Activated CD4-positive, alpha-beta memory T cell treated with anti-CD3 and anti-CD28 coated beads for 36 hours (primary cell): ENCODE measurements at regions not wholly inside any gene's neighbourhood (a gene's known extent, or its start where the extent isn't known, plus 50 kb on each side); places are given as distances from the start of the nearest gene placed in this dataset.

Experiments
- CTCF ChIA-PET: fragments of 350-600 bp; sonication (Branson Sonifier 250); formaldehyde crosslinking; loops from one replicate; lab custom pipeline; 2021; ENCODE audit warnings: antibody characterized with exemption, inconsistent platforms; lab: Charles Lee
- POLR2A ChIA-PET: fragments of 350-600 bp; sonication (Branson Sonifier 250); formaldehyde crosslinking; loops from one replicate; lab custom pipeline; 2021; ENCODE audit warnings: antibody characterized with exemption; lab: Charles Lee
- DNase-seq: peaks from one replicate; pipeline ENCODE4 v3.0.0-alpha.2; 2020
- H3K27ac Mint-ChIP-seq: one replicate; pipeline ENCODE4 v1.8.0; 2021; ENCODE audit warnings: mixed read lengths
- H3K27me3 Mint-ChIP-seq: one replicate; pipeline ENCODE4 v1.8.0; 2021; ENCODE audit warnings: mixed read lengths
- H3K36me3 Mint-ChIP-seq: one replicate; pipeline ENCODE4 v1.8.0; 2021; ENCODE audit warnings: mixed read lengths
- H3K4me1 Mint-ChIP-seq: one replicate; pipeline ENCODE4 v1.8.0; 2021; ENCODE audit warnings: low read depth, mixed read lengths
- H3K4me3 Mint-ChIP-seq: one replicate; pipeline ENCODE4 v1.8.0; 2021; ENCODE audit warnings: mild to moderate bottlenecking, mixed read lengths
- H3K9me3 Mint-ChIP-seq: one replicate; pipeline ENCODE4 v1.8.0; 2021; ENCODE audit warnings: mixed read lengths
- intact Hi-C: fragments of 100-400 bp; cut with micrococcal nuclease; formaldehyde crosslinking; loops from one replicate; pipeline ENCODE4 v1.15.1; 2023

DNA sequence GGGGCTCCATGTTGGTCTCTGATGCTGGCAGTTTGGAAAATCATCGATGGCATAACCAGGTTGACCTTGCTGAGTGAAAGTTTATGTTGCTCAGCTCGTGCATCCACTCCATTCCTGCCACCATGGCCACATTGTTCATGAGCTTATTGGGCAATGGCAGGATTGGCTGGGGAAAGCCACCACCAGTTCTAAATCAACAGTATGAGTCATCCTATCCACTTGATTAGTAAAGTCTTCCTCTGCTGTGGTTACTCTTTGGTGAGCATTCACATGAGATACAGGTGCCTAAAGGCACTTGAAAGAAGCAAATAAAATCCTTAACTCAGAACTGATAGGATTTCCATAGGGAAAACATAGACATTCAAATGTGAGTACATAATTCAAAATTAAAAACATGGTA, 131.8 kb upstream of the FBN2 start:
- ChIA-PET POLR2A (no interaction called here), CTCF (no interaction called here)
- Mint-ChIP-seq H3K4me1 (no peaks in the 10 kb centered on the region), H3K4me3 (no peak overlapping the region), H3K27me3 (peaks cover 3% of the 10 kb centered on the region), H3K36me3 (no peaks in the 10 kb centered on the region), H3K9me3 (no peaks in the 10 kb centered on the region), H3K27ac (no peak overlapping the region)
- intact Hi-C loops = no loop called here
- DNase-seq = no peak

DNA sequence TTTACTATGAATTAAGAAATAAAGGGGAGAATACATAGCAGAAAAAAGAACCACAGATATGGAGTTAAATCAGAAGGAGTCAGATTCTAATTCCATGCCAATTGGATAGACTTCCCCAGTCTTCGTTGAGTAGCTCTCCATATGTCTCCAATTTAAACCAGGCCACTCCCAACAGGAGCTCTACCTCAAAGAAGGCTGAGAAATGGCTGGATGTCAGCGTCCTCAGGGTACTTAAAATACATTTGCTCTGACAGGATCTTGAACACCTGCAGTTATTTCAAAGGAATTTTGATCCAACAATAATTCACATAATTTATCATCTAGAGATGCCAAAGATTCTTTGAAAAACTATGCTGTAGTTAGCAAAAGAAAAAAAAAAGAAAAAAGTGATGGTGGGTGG, 133.9 kb upstream of the FBN2 start:
- no peak overlapping the region for H3K4me3 Mint-ChIP-seq
- H3K4me1 Mint-ChIP-seq = no peaks in the 10 kb centered on the region
- ChIA-PET CTCF (no interaction called here), POLR2A (no interaction called here)
- no peak for DNase-seq
- no peaks in the 10 kb centered on the region for H3K9me3 Mint-ChIP-seq
- intact Hi-C loops = no loop called here
- peaks cover 3% of the 10 kb centered on the region for H3K27me3 Mint-ChIP-seq
- no peak overlapping the region for H3K27ac Mint-ChIP-seq
- H3K36me3 Mint-ChIP-seq = no peaks in the 10 kb centered on the region

- POLR2A ChIA-PET = no interaction called here
- CTCF ChIA-PET = no interaction called here
- Mint-ChIP-seq H3K27me3 (peaks cover 3% of the 10 kb centered on the region), H3K9me3 (no peaks in the 10 kb centered on the region), H3K4me1 (no peaks in the 10 kb centered on the region), H3K36me3 (no peaks in the 10 kb centered on the region), H3K27ac (no peak overlapping the region), H3K4me3 (no peak overlapping the region)
- no peak for DNase-seq
- intact Hi-C loops = no loop called here
Observed at GRCh38 chr5:128673000-128673399, 135.0 kb upstream of the FBN2 start.

DNA sequence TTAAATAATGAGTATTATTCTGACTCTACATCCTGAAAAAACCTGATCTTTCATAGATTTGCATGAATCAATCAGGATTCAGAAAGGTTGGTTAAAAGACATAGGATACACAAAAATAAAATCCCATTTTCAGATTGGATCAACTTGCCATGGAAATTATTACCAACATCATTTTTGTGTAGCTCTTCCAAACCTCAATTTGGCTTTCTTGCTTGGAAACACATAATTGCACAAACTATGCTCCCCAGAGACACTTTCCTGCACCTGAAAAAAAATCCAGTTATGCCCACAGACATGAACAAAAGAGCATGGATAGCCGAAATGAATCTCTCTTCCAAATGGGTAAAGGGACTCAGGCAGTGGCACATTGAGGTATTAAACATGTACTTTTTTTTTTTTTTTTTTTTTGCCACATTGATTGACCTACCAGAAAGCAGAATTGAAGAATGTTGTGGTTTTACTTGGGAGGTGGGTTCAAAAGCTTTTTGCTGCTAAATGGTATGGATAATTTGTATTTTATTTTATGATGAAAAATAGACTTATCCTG, 135.4 kb upstream of the FBN2 start:
- H3K36me3 Mint-ChIP-seq = no peaks in the 10 kb centered on the region
- intact Hi-C loops = no loop called here
- no peaks in the 10 kb centered on the region for H3K9me3 Mint-ChIP-seq
- H3K4me1 Mint-ChIP-seq = no peaks in the 10 kb centered on the region
- H3K4me3 Mint-ChIP-seq = no peak overlapping the region
- DNase-seq = no peak
- CTCF ChIA-PET = interaction anchor here (1.8 kb wide), 1 partner anchor 461 kb away, joined by 6 read pairs; no protein-coding TSS in a partner anchor
- POLR2A ChIA-PET = no interaction called here
- peaks cover 3% of the 10 kb centered on the region for H3K27me3 Mint-ChIP-seq
- H3K27ac Mint-ChIP-seq = no peak overlapping the region

- POLR2A ChIA-PET = no interaction called here
- CTCF ChIA-PET = interaction anchor here (1.1 to 1.8 kb wide), 3 partner anchors 459 to 463 kb away, joined by 4 to 7 read pairs (median 6); no protein-coding TSS in a partner anchor
- no peak overlapping the region for H3K4me3 Mint-ChIP-seq
- no peaks in the 10 kb centered on the region for H3K4me1 Mint-ChIP-seq
- H3K27ac Mint-ChIP-seq = no peak overlapping the region
- H3K27me3 Mint-ChIP-seq = peaks cover 3% of the 10 kb centered on the region
- intact Hi-C loops = loop anchor here (2.0 kb wide), 1 partner anchor 1109 kb away; no protein-coding TSS in a partner anchor
- H3K9me3 Mint-ChIP-seq = no peaks in the 10 kb centered on the region
- DNase-seq = no peak
- no peaks in the 10 kb centered on the region for H3K36me3 Mint-ChIP-seq
Observed at GRCh38 chr5:128673970-128674369, 135.9 kb upstream of the FBN2 start.

GRCh38 chr5:128674837-128675446, 136.9 kb upstream of the FBN2 start:
- Mint-ChIP-seq H3K4me1 (no peaks in the 10 kb centered on the region), H3K9me3 (no peaks in the 10 kb centered on the region), H3K27me3 (peaks cover 3% of the 10 kb centered on the region), H3K36me3 (no peaks in the 10 kb centered on the region), H3K4me3 (no peak overlapping the region), H3K27ac (no peak overlapping the region)
- CTCF ChIA-PET = interaction anchor here (0.6 to 1.8 kb wide), 4 partner anchors 460 to 514 kb away, joined by 3 to 7 read pairs (median 5); no protein-coding TSS in a partner anchor
- DNase-seq = peak; percentile 53
- POLR2A ChIA-PET = interaction anchor here (0.7 kb wide), 1 partner anchor 1111 kb away, joined by 3 read pairs; no protein-coding TSS in a partner anchor
- intact Hi-C loops = loop anchor here (1.0 to 2.0 kb wide), 2 partner anchors 462 to 1110 kb away; no protein-coding TSS in a partner anchor

DNA sequence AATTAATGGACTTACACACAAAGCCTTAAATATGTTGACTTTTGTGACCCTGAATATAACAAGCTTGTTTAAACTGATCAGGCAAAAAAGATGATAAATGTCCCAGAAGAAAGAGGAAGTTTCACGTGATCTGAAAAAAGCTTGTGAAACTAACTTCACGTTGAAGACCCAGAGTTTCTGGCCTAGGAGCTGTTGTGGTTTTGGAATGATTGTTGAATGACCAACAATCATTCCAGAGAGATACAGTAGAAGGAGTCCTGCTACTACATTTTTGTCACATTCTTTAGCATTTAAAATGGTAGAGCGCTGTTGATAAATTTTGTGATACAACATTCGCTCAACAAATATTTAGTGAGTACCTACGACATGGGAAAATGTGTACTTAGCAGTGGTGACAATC, 143.1 kb upstream of the FBN2 start:
- POLR2A ChIA-PET = no interaction called here
- no peaks in the 10 kb centered on the region for H3K4me1 Mint-ChIP-seq

GRCh38 chr5:128681764-128682592, 143.9 kb upstream of the FBN2 start:
- no peak for DNase-seq
- H3K4me3 Mint-ChIP-seq = no peak overlapping the region
- no peaks in the 10 kb centered on the region for H3K9me3 Mint-ChIP-seq
- no peak overlapping the region for H3K27ac Mint-ChIP-seq
- H3K4me1 Mint-ChIP-seq = no peaks in the 10 kb centered on the region
- POLR2A ChIA-PET = no interaction called here
- CTCF ChIA-PET = no interaction called here
- H3K27me3 Mint-ChIP-seq = no peaks in the 10 kb centered on the region
- no peaks in the 10 kb centered on the region for H3K36me3 Mint-ChIP-seq
- intact Hi-C loops = no loop called here

More for the DNA sequence above, 143.1 kb upstream of the FBN2 start:
- Mint-ChIP-seq H3K9me3 (no peaks in the 10 kb centered on the region), H3K36me3 (no peaks in the 10 kb centered on the region), H3K27ac (no peak overlapping the region), H3K4me3 (no peak overlapping the region), H3K27me3 (no peaks in the 10 kb centered on the region)
- CTCF ChIA-PET = no interaction called here
- intact Hi-C loops = no loop called here
- no peak for DNase-seq

DNA sequence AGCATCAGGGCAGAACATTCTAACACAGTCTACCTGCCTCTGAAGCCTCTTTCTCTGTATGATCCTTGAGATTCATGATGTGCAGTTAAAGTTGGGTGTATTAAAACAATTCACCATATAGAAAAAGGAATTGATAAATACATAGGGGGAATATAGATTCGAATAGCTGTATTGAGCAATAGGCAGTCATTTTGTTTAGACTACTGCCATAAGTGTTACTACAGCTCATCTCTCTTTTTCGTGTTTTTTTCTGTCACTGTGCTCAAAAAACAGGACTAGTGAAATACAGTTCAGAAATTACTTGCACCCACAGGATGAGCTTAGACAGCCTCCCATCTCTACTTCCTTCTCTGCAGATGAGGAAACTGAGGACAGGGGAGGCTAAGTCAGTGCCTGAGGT, 144.6 kb upstream of the FBN2 start:
- CTCF ChIA-PET = no interaction called here
- DNase-seq = no peak

GRCh38 chr5:128684961-128685360, 146.9 kb upstream of the FBN2 start:
- DNase-seq = no peak
- H3K36me3 Mint-ChIP-seq = no peaks in the 10 kb centered on the region
- no peak overlapping the region for H3K27ac Mint-ChIP-seq
- H3K27me3 Mint-ChIP-seq = no peaks in the 10 kb centered on the region
- intact Hi-C loops = no loop called here
- CTCF ChIA-PET = interaction anchor here (0.6 kb wide), 1 partner anchor 9 kb away, joined by 3 read pairs; no protein-coding TSS in a partner anchor
- H3K4me1 Mint-ChIP-seq = no peaks in the 10 kb centered on the region
- no peak overlapping the region for H3K4me3 Mint-ChIP-seq
- H3K9me3 Mint-ChIP-seq = no peaks in the 10 kb centered on the region
- POLR2A ChIA-PET = no interaction called here

More for the DNA sequence above, 144.6 kb upstream of the FBN2 start:
- POLR2A ChIA-PET = no interaction called here
- Mint-ChIP-seq H3K27me3 (no peaks in the 10 kb centered on the region), H3K9me3 (no peaks in the 10 kb centered on the region), H3K36me3 (no peaks in the 10 kb centered on the region), H3K4me3 (no peak overlapping the region), H3K4me1 (no peaks in the 10 kb centered on the region), H3K27ac (no peak overlapping the region)
- intact Hi-C loops = no loop called here

DNA sequence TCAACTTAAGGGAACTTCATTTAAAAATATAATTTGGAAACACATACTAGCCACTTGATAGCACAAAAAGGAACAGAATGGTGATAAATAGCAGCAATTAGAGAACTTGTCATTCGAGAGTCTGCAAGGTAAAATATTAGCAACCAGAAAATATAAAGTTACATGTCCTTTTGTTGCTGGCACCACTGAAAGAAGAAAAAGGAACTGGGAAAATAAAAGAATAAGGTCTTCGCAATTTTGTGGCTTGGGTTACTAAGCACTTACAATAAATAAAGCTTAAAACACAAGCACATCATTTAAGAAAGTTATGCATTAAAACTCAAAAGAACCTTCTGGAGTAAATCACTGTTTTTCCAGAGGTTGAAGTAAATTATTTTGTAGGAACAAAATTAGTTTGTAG, 149.9 kb upstream of the FBN2 start:
- Mint-ChIP-seq H3K36me3 (no peaks in the 10 kb centered on the region), H3K4me3 (no peak overlapping the region), H3K9me3 (no peaks in the 10 kb centered on the region), H3K27me3 (no peaks in the 10 kb centered on the region), H3K4me1 (no peaks in the 10 kb centered on the region), H3K27ac (no peak overlapping the region)
- CTCF ChIA-PET = no interaction called here
- DNase-seq = no peak
- POLR2A ChIA-PET = no interaction called here
- intact Hi-C loops = no loop called here

GRCh38 chr5:128693764-128694163, 155.7 kb upstream of the FBN2 start:
- Mint-ChIP-seq H3K27me3 (no peaks in the 10 kb centered on the region), H3K9me3 (no peaks in the 10 kb centered on the region), H3K4me1 (no peaks in the 10 kb centered on the region), H3K36me3 (no peaks in the 10 kb centered on the region), H3K4me3 (no peak overlapping the region), H3K27ac (no peak overlapping the region)
- intact Hi-C loops = no loop called here
- no peak for DNase-seq
- ChIA-PET POLR2A (no interaction called here), CTCF (no interaction called here)
